Heart left ventricle (tissue), 16 donors: ENCODE measurements at regions not wholly inside any gene's neighbourhood (a gene's known extent, or its start where the extent isn't known, plus 50 kb on each side); places are given as distances from the start of the nearest gene placed in this dataset.

Experiments used
- ATAC-seq, 4 donors: fragments of 200-7000 bp; cut with Tn5 transposase; one replicate each; pipeline ENCODE4 v1.9.1; 2020 to 2022; ENCODE audit warnings: moderate library complexity in 4 of 4, mild to moderate bottlenecking in 3 of 4, moderate number of reproducible peaks in 1 of 4
- DNase-seq, 5 donors: peaks; one replicate each; pipeline ENCODE4 v3.0.0-alpha.2; 2020
- H3K27ac ChIP-seq, 12 donors: fragments of 200-600 bp; sonication (generic) in 4 of 12; one replicate each; pipeline versions ENCODE4 v1.5.0 to v1.8.0; 2016 to 2022; ENCODE audit warnings: mild to moderate bottlenecking in 2 of 12
- H3K27me3 ChIP-seq, 9 donors: fragments of 200-600 bp; sonication (generic) in 2 of 9; one replicate each; pipeline versions ENCODE4 v1.5.1 to v1.8.0; 2016 to 2022; ENCODE audit warnings: mild to moderate bottlenecking in 3 of 9
- H3K36me3 ChIP-seq, 9 donors: fragments of 200-600 bp; sonication (generic) in 2 of 9; one replicate each; pipeline versions ENCODE4 v1.5.0 to v1.8.0; 2018 to 2022; ENCODE audit warnings: mild to moderate bottlenecking in 2 of 9
- H3K4me1 ChIP-seq, 12 donors: fragments of 200-600 bp; sonication (generic) in 4 of 12; one replicate each; pipeline versions ENCODE4 v1.5.0 to v1.8.0; 2016 to 2022; ENCODE audit warnings: mild to moderate bottlenecking in 3 of 12
- H3K4me3 ChIP-seq, 12 donors: fragments of 200-600 bp; sonication (generic) in 4 of 12; one replicate each; pipeline versions ENCODE4 v1.5.0 to v1.8.0; 2017 to 2022; ENCODE audit warnings: mild to moderate bottlenecking in 9 of 12, moderate library complexity in 4 of 12
- H3K9me3 ChIP-seq, 12 donors: fragments of 200-600 bp; sonication (generic) in 4 of 12; one replicate each; pipeline versions ENCODE4 v1.5.0 to v1.8.0; 2016 to 2022; ENCODE audit warnings: mild to moderate bottlenecking in 1 of 12
- CTCF ChIP-seq, 12 donors: fragments of 200-600 bp; sonication (generic) in 4 of 12; IDR thresholded peaks; one replicate each; pipeline versions ENCODE4 v1.5.0 to v1.8.0; 2018 to 2022; ENCODE audit warnings: antibody characterized with exemption in 12 of 12, mild to moderate bottlenecking in 5 of 12
- POLR2A ChIP-seq, 2 donors: fragments of 450-650 bp; IDR thresholded peaks; one replicate each; pipeline ENCODE4 v1.6.1; 2017; ENCODE audit warnings: antibody characterized with exemption in 2 of 2, mild to moderate bottlenecking in 2 of 2, moderate library complexity in 2 of 2
- WGBS, 4 donors: extraction: QIAGEN DNeasy Blood & Tissue Kit in 2 of 4; methylation state at CpG; one replicate each; pipeline versions ENCODE4 v1.1.5 to v1.1.7; 2013 to 2018; 5-methylcytosine and 5-hydroxymethylcytosine counted together
- intact Hi-C, 10 donors: fragments of 100-400 bp; cut with DNase I; formaldehyde crosslinking; loops; one replicate each; pipeline versions ENCODE4 v1.11.1 to v1.14.2; 2022
- donor health status: ischemic (EF 13 %, LVEDD 7.1; RV severe dilation, severe dysfunction).
- donor health status: healthy with polysubstance abuse.
- donor health status: DM: no; HTN: yes; CAD: no.
- donor health status: DM: no; HTN: no; CAD: no.
- donor health status: ischemic (EF 25% LVEDD 6.9; RV normal size, moderate dysfunction).
- donor health status: ischemic (EF 25% LVEDD 5.7; RV mildly dilated, moderate dysfunction).
- donor health status: healthy.
- donor health status: DM: yes; HTN: yes; CAD: no.
- donor health status: ischemic (EF 35%, LVEDD 5.7; RV mildly dilated, moderate dysfunction).
- donor health status: nonischemic (EF 11% LVEDD 7.7; RV severe dilation, severe dysfunction).
- donor health status: DM: yes; HTN: yes; CAD: no.
- donor health status: PGD.
- donor health status: ischemic (EF 29% LVEDD 5.4; RV normal size, mild dysfunction).
- donor health status: nonischemic (EF 23%, LVEDD 6.1; RV moderate dilation, normal function).

- no peaks in the 10 kb centered on the region for H3K4me1 ChIP-seq
- peaks cover 0 to 3% (median 0%) of the 10 kb centered on the region in 12 donors for H3K9me3 ChIP-seq
- no peaks in the 10 kb centered on the region for H3K27me3 ChIP-seq
- TF ChIP-seq POLR2A (IDR thresholded peaks at IDR 0.05), result no peak
- TF ChIP-seq CTCF (IDR thresholded peaks at IDR 0.05), result no peak
- 60 to 83% (median 77%) methylated on average over 4 of the region's 4 CpGs for WGBS, 4 donors
- intact Hi-C loops, result no loop called here
- H3K27ac ChIP-seq, result no peak overlapping the region
- ATAC-seq (no peak), DNase-seq (no peak)
- H3K4me3 ChIP-seq, result no peak overlapping the region
- H3K36me3 ChIP-seq, result no peaks in the 10 kb centered on the region
Measured at GRCh38 chr17:71189493-71189831, 931.4 kb upstream of the SOX9 start.

- Histone ChIP-seq H3K9me3 (peaks cover 0 to 3% (median 0%) of the 10 kb centered on the region in 12 donors), H3K36me3 (no peaks in the 10 kb centered on the region), H3K27me3 (no peaks in the 10 kb centered on the region), H3K4me3 (no peak overlapping the region), H3K27ac (no peak overlapping the region), H3K4me1 (no peaks in the 10 kb centered on the region)
- 85 to 88% (median 87%) methylated on average over 2 of the region's 2 CpGs for WGBS, 4 donors
- intact Hi-C loops, result no loop called here
- DNase-seq, result no peak
- TF ChIP-seq POLR2A (IDR thresholded peaks at IDR 0.05), result no peak
- no peak for TF ChIP-seq CTCF (IDR thresholded peaks at IDR 0.05)
- ATAC-seq, result no peak
Measured at GRCh38 chr17:71192039-71192555, 928.7 kb upstream of the SOX9 start.

- no peak for ATAC-seq
- Histone ChIP-seq H3K27me3 (no peaks in the 10 kb centered on the region), H3K27ac (no peak overlapping the region), H3K36me3 (no peaks in the 10 kb centered on the region), H3K4me1 (no peaks in the 10 kb centered on the region), H3K4me3 (no peak overlapping the region), H3K9me3 (peaks cover 0 to 3% (median 0%) of the 10 kb centered on the region in 12 donors)
- TF ChIP-seq POLR2A (IDR thresholded peaks at IDR 0.05), result no peak
- no peak for TF ChIP-seq CTCF (IDR thresholded peaks at IDR 0.05)
- 78 to 82% (median 78%) methylated on average over 2 of the region's 2 CpGs for WGBS, 4 donors
- intact Hi-C loops, result no loop called here
- DNase-seq, result no peak
Measured at GRCh38 chr17:71192848-71193247, 928.0 kb upstream of the SOX9 start.

- 44 to 65% (median 52%) methylated on average over 1 of the region's 1 CpG for WGBS, 4 donors
- DNase-seq, result no peak
- no peak for ATAC-seq
- Histone ChIP-seq H3K27me3 (no peaks in the 10 kb centered on the region), H3K4me1 (peaks cover 0 to 5% (median 0%) of the 10 kb centered on the region in 12 donors), H3K27ac (no peak overlapping the region), H3K4me3 (no peak overlapping the region), H3K9me3 (no peaks in the 10 kb centered on the region), H3K36me3 (no peaks in the 10 kb centered on the region)
- TF ChIP-seq CTCF (IDR thresholded peaks at IDR 0.05) (no peak), POLR2A (IDR thresholded peaks at IDR 0.05) (no peak)
- intact Hi-C loops, result no loop called here
Measured at GRCh38 chr17:71200597-71200996, 920.2 kb upstream of the SOX9 start.
